Adrenal gland (tissue), 5 donors: ENCODE measurements at regions not wholly inside any gene's neighbourhood (a gene's known extent, or its start where the extent isn't known, plus 50 kb on each side); places are given as distances from the start of the nearest gene placed in this dataset.

ENCODE experiments used
- CTCF ChIP-seq, 6 experiments: fragments of 450-650 bp in 4 of 6; fragments of 200-600 bp in 2 of 6; sonication (generic) in 1 of 6; IDR thresholded peaks; 1 replicate in 5 of 6; 2 replicates in 1 of 6; pipeline versions ENCODE4 v1.5.1 to v1.8.0; 2016 to 2021; ENCODE audit warnings: antibody characterized with exemption in 6 of 6, mild to moderate bottlenecking in 2 of 6, moderate library complexity in 1 of 6
- POLR2A ChIP-seq, 2 donors: fragments of 450-650 bp; IDR thresholded peaks; one replicate each; pipeline ENCODE4 v1.6.1; 2017; ENCODE audit warnings: antibody characterized with exemption in 2 of 2, mild to moderate bottlenecking in 2 of 2, moderate library complexity in 1 of 2
- donor health status: DM: no; HTN: no; CAD: no.

- no peak for TF ChIP-seq CTCF (IDR thresholded peaks at IDR 0.05)
- no peak for TF ChIP-seq POLR2A (IDR thresholded peaks at IDR 0.05)
Observed at GRCh38 chrX:113747274-113747973, 836.5 kb upstream of the HTR2C start.
